SK-N-SH (cell line): ENCODE measurements at regions not wholly inside any gene's neighbourhood (a gene's known extent, or its start where the extent isn't known, plus 50 kb on each side); places are given as distances from the start of the nearest gene placed in this dataset.

Experiments
- CTCF ChIA-PET: fragments of 300-600, 350-600 bp; formaldehyde crosslinking; extraction: SDS; loops from one replicate; lab custom pipeline; 2021; lab: Yijun Ruan, JAX
- POLR2A ChIA-PET: fragments of 350-600 bp; sonication (Branson Sonifier 250); formaldehyde crosslinking; extraction: SDS; loops from one replicate; lab custom pipeline; 2020; ENCODE audit warnings: antibody characterized with exemption, inconsistent platforms; lab: Yijun Ruan, JAX
- DNase-seq: peaks from one replicate; pipeline ENCODE4 v3.0.0; 2012
- H2AFZ ChIP-seq: fragments of 200-600 bp; sonication (generic); 2 replicates; pipeline ENCODE4 v1.8.1; 2016; ENCODE audit warnings: antibody characterized with exemption, mild to moderate bottlenecking, low read depth
- H3F3A ChIP-seq: fragments of 200-600 bp; sonication (generic); replicated peaks from 2 replicates; pipeline ENCODE3; 2016; ENCODE audit warnings: antibody characterized with exemption, mild to moderate bottlenecking; ENCODE audit not compliant: insufficient read depth
- H3K27ac ChIP-seq, 2 experiments: fragments of 200-500 bp in 1 of 2; fragments of 200-600 bp in 1 of 2; sonication (Bioruptor generic) in 1 of 2; sonication (generic), shearing (Covaris generic) in 1 of 2; 2 replicates each; pipeline versions ENCODE4 v1.5.1 to v1.6.1; 2014 to 2016; ENCODE audit warnings: low read depth in 2 of 2, inconsistent platforms in 1 of 2, low read length in 1 of 2, mild to moderate bottlenecking in 1 of 2, mixed read lengths in 1 of 2
- H3K27me3 ChIP-seq: fragments of 200-600 bp; sonication (generic), shearing (Covaris generic); 2 replicates; pipeline ENCODE4 v1.6.1; 2016; ENCODE audit warnings: mixed run types; ENCODE audit not compliant: insufficient read depth
- H3K36me3 ChIP-seq, 2 experiments: fragments of 200-500 bp in 1 of 2; fragments of 200-600 bp in 1 of 2; sonication (Bioruptor generic) in 1 of 2; sonication (generic) in 1 of 2; replicated peaks in 1 of 2; 2 replicates each; pipeline versions ENCODE3 to v1.5.1; 2014 to 2016; ENCODE audit warnings: low read length in 1 of 2, mild to moderate bottlenecking in 1 of 2; ENCODE audit not compliant: insufficient read depth in 2 of 2, control insufficient read depth in 1 of 2
- H3K4me1 ChIP-seq, 2 experiments: fragments of 200-500 bp in 1 of 2; fragments of 200-600 bp in 1 of 2; sonication (Bioruptor generic) in 1 of 2; sonication (generic), shearing (Covaris generic) in 1 of 2; 2 replicates each; pipeline versions ENCODE4 v1.5.1 to v1.6.1; 2014 to 2016; ENCODE audit warnings: low read depth in 1 of 2, low read length in 1 of 2, mixed run types in 1 of 2; ENCODE audit not compliant: insufficient read depth in 2 of 2, control insufficient read depth in 1 of 2
- H3K4me2 ChIP-seq: fragments of 200-600 bp; sonication (generic), shearing (Covaris generic); 2 replicates; pipeline ENCODE4 v1.6.1; 2017; ENCODE audit warnings: mixed run types
- H3K4me3 ChIP-seq, 2 experiments: fragments of 200-500 bp in 1 of 2; fragments of 200-600 bp in 1 of 2; sonication (Bioruptor generic) in 1 of 2; sonication (generic), shearing (Covaris generic) in 1 of 2; 2 replicates each; pipeline versions ENCODE4 v1.5.1 to v1.8.1; 2014 to 2016; ENCODE audit warnings: low read depth in 2 of 2, inconsistent platforms in 1 of 2, low read length in 1 of 2, mild to moderate bottlenecking in 1 of 2, mixed read lengths in 1 of 2, moderate library complexity in 1 of 2
- H3K79me2 ChIP-seq: fragments of 200-600 bp; sonication (generic); 2 replicates; pipeline ENCODE4 v1.8.1; 2017; ENCODE audit warnings: mild to moderate bottlenecking; ENCODE audit not compliant: insufficient read depth
- H3K9ac ChIP-seq: fragments of 200-600 bp; sonication (generic); 2 replicates; pipeline ENCODE4 v1.6.1; 2017; ENCODE audit warnings: mixed run types
- H3K9me2 ChIP-seq: fragments of 200-600 bp; sonication (generic); 2 replicates; pipeline ENCODE4 v1.6.1; 2017; ENCODE audit warnings: mixed run types
- H3K9me3 ChIP-seq: fragments of 200-600 bp; sonication (generic); 2 replicates; pipeline ENCODE4 v1.6.1; 2017; ENCODE audit warnings: mixed run types, mild to moderate bottlenecking, moderate library complexity
- H4K20me1 ChIP-seq: fragments of 200-600 bp; sonication (generic); 2 replicates; pipeline ENCODE4 v1.6.1; 2017; ENCODE audit warnings: mild to moderate bottlenecking, mixed run types; ENCODE audit not compliant: insufficient read depth
- CHD2 ChIP-seq: fragments of 150-350 bp; IDR thresholded peaks from 2 replicates; pipeline ENCODE4 v1.6.1; 2018; ENCODE audit warnings: low read length; ENCODE audit not compliant: partially characterized antibody
- ELF1 ChIP-seq: IDR thresholded peaks from 2 replicates; pipeline ENCODE4 v1.4.0; 2012
- EP300 ChIP-seq, 2 experiments: IDR thresholded peaks; 2 replicates each; pipeline versions ENCODE4 v1.4.0 to v1.6.1; 2012; ENCODE audit warnings: borderline replicate concordance in 1 of 2, low read depth in 1 of 2, low read length in 1 of 2
- FOSL2 ChIP-seq: IDR thresholded peaks from 2 replicates; pipeline ENCODE4 v1.4.0; 2012; ENCODE audit warnings: low read depth, mild to moderate bottlenecking, moderate library complexity, borderline replicate concordance
- GABPA ChIP-seq: IDR thresholded peaks from 2 replicates; pipeline ENCODE4 v1.4.0; 2012; ENCODE audit warnings: low read depth, mild to moderate bottlenecking
- JUND ChIP-seq: IDR thresholded peaks from 2 replicates; pipeline ENCODE4 v1.4.0; 2012
- MEF2A ChIP-seq: IDR thresholded peaks from 2 replicates; pipeline ENCODE4 v1.4.0; 2012; ENCODE audit warnings: low read depth, borderline replicate concordance
- MXI1 ChIP-seq: IDR thresholded peaks from 2 replicates; pipeline ENCODE4 v1.6.1; 2012; ENCODE audit warnings: mild to moderate bottlenecking, low read depth, low read length, improper control_type of control experiment
- NRF1 ChIP-seq: IDR thresholded peaks from 2 replicates; pipeline ENCODE4 v1.6.1; 2012; ENCODE audit warnings: low read depth, mild to moderate bottlenecking, low read length
- RAD21 ChIP-seq: IDR thresholded peaks from 2 replicates; pipeline ENCODE4 v1.6.1; 2012; ENCODE audit warnings: mild to moderate bottlenecking, low read length
- RFX5 ChIP-seq: IDR thresholded peaks from 2 replicates; pipeline ENCODE4 v1.6.1; 2012; ENCODE audit warnings: mild to moderate bottlenecking, improper control_type of control experiment, low read length
- RXRA ChIP-seq: IDR thresholded peaks from 2 replicates; pipeline ENCODE4 v1.4.0; 2012; ENCODE audit warnings: low read depth, mild to moderate bottlenecking, borderline replicate concordance
- SMC3 ChIP-seq: IDR thresholded peaks from 2 replicates; pipeline ENCODE4 v1.6.1; 2012; ENCODE audit warnings: low read depth, low read length, improper control_type of control experiment
- WGBS: methylation state at CpG from one replicate; pipeline ENCODE4 v1.1.6; 2017; ENCODE audit warnings: low lambda C conversion rate; 5-methylcytosine and 5-hydroxymethylcytosine counted together
- TF ChIP-seq, protein P1 (sequence below): IDR thresholded peaks from 2 replicates; pipeline ENCODE4 v1.4.0; 2012; ENCODE audit warnings: low read depth, borderline replicate concordance

DNA sequence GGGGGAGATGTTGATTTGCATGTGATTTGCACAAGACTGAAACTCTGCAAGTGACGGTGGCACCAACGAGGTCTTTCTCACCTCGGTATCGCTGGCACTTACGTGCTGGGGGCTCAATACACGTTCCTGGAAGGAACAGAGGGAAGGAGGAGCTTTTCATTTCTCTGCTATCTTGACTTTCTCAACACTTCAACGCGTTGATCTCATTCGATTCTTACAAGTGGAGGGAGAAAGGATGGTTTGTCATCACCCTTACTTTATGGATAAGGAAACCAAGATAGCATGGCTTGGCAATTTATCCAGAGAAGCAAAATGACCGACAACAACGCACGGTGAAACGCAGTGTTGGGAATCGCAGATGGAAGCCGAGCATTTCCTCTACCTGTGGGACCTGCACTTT, 87.3 kb upstream of the RFLNA start:
- 55% methylated on average over 15 of the region's 15 CpGs for WGBS
- peaks cover 6% of the 10 kb centered on the region; the same call in 1 of the 2 replicates for H3K9me3 ChIP-seq
- TF ChIP-seq MEF2A (no peak), EP300 (IDR thresholded peaks at IDR 0.05; ENCODE audit: borderline replicate concordance in 1 of 2, low read depth in 1 of 2, low read length in 1 of 2) (no peak), NRF1 (no peak)
- ChIA-PET CTCF (interaction anchor here (1.3 kb wide), 1 partner anchor 18 kb away, joined by 4 read pairs; no protein-coding TSS in a partner anchor), POLR2A (no interaction called here)
- no peaks in the 10 kb centered on the region for H4K20me1 ChIP-seq
- no peaks in the 10 kb centered on the region; the same call in 1 of the 2 replicates for H3K27me3 ChIP-seq
- H2AFZ ChIP-seq: no peak overlapping the region
- no peak overlapping the region for H3K4me3 ChIP-seq
- no peak for DNase-seq
- no peak overlapping the region for H3K9ac ChIP-seq
- H3K4me2 ChIP-seq: no peak overlapping the region
- H3K79me2 ChIP-seq: no peaks in the 10 kb centered on the region
- no peaks in the 10 kb centered on the region for H3K4me1 ChIP-seq
- no peak overlapping the region for H3K27ac ChIP-seq
- no peaks in the 10 kb centered on the region for H3F3A ChIP-seq
- H3K9me2 ChIP-seq: no peaks in the 10 kb centered on the region
- no peaks in the 10 kb centered on the region for H3K36me3 ChIP-seq

DNA sequence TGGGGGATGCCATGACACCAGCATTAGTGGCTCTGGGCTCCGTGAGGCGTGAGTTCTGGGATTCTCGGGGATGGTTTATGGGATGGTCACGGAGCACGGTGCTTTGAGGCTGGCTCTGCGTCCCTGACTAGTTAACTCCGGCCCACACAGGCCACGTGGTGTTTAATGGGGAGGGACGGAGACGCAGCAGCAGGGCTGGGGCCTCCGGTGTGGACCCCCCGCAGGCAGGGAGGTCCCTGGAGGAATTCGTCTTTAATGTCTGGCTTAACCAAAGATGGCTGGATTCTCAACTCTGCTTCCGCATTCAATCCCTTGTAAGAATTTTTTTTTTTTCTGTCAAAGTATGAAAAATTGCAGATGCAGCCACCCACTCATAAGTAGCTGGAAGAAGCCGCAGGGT, 86.4 kb upstream of the RFLNA start:
- no peak overlapping the region for H3K9ac ChIP-seq
- no peak for DNase-seq
- H3K79me2 ChIP-seq: no peaks in the 10 kb centered on the region
- WGBS: 54% methylated on average over 11 of the region's 15 CpGs
- H3K4me1 ChIP-seq: no peaks in the 10 kb centered on the region
- no peak overlapping the region for H3K4me3 ChIP-seq
- no peaks in the 10 kb centered on the region for H3K36me3 ChIP-seq
- ChIA-PET POLR2A (no interaction called here), CTCF (no interaction called here)
- H2AFZ ChIP-seq: no peak overlapping the region
- H3K9me3 ChIP-seq: peaks cover 6% of the 10 kb centered on the region; the same call in 1 of the 2 replicates
- H4K20me1 ChIP-seq: no peaks in the 10 kb centered on the region
- H3K9me2 ChIP-seq: no peaks in the 10 kb centered on the region
- no peaks in the 10 kb centered on the region for H3K27me3 ChIP-seq
- H3K27ac ChIP-seq: no peak overlapping the region
- H3F3A ChIP-seq: no peaks in the 10 kb centered on the region
- no peak overlapping the region for H3K4me2 ChIP-seq
- TF ChIP-seq RXRA: no peak
- TF ChIP-seq RAD21: no peak
- TF ChIP-seq ELF1: no peak
- TF ChIP-seq JUND: no peak
- TF ChIP-seq NRF1: no peak
- no peak for TF ChIP-seq RFX5
- no peak for TF ChIP-seq CHD2
- no peak for TF ChIP-seq MXI1
- TF ChIP-seq SMC3: no peak
- TF ChIP-seq GABPA: no peak
- TF ChIP-seq, protein P1, sequence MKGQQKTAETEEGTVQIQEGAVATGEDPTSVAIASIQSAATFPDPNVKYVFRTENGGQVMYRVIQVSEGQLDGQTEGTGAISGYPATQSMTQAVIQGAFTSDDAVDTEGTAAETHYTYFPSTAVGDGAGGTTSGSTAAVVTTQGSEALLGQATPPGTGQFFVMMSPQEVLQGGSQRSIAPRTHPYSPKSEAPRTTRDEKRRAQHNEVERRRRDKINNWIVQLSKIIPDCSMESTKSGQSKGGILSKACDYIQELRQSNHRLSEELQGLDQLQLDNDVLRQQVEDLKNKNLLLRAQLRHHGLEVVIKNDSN: no peak
- no peak for TF ChIP-seq FOSL2
